Myocyte (in vitro differentiated cells): ENCODE measurements at regions not wholly inside any gene's neighbourhood (a gene's known extent, or its start where the extent isn't known, plus 50 kb on each side); places are given as distances from the start of the nearest gene placed in this dataset.
"Not testable (repeated sequence)": the region's sequence is repeated elsewhere in the genome, so short reads cannot be mapped to it uniquely, and the experiment has no call there.

Experiments
- DNase-seq: peaks from one replicate; pipeline ENCODE4 v3.0.0-alpha.2; 2012; ENCODE audit warnings: low read depth

- no peak for DNase-seq
Observed at GRCh38 chr11:81792416-81792815, 941.2 kb downstream of the FAM181B start.

GRCh38 chr11:81787584-81788049 lies 946.0 kb downstream of the FAM181B start:
- DNase-seq, result no peak

GRCh38 chr11:81772166-81772565 lies 961.5 kb downstream of the FAM181B start:
- DNase-seq, result no peak

GRCh38 chr11:81769906-81770305 lies 963.8 kb downstream of the FAM181B start:
- not testable (repeated sequence) for DNase-seq

- no peak for DNase-seq
Observed at GRCh38 chr11:81756864-81757595, 976.6 kb downstream of the FAM181B start.

- DNase-seq, result no peak
Observed at GRCh38 chr11:81749245-81749644, 984.4 kb downstream of the FAM181B start.

GRCh38 chr11:81744336-81745116 lies 989.1 kb downstream of the FAM181B start:
- no peak for DNase-seq

- no peak for DNase-seq
Observed at GRCh38 chr11:81725701-81726100, 1008.0 kb downstream of the FAM181B start.

GRCh38 chr11:81717695-81718094 lies 1016.0 kb downstream of the FAM181B start:
- DNase-seq, result no peak

- DNase-seq, result no peak
Observed at GRCh38 chr11:81707881-81708280, 1025.8 kb downstream of the FAM181B start.

GRCh38 chr11:81705283-81705682 lies 1028.4 kb downstream of the FAM181B start:
- DNase-seq, result no peak

GRCh38 chr11:81700076-81700475 lies 1033.6 kb downstream of the FAM181B start:
- DNase-seq, result no peak

GRCh38 chr11:81687057-81687456 lies 1046.6 kb downstream of the FAM181B start:
- DNase-seq, result no peak

- no peak for DNase-seq
Observed at GRCh38 chr11:81674211-81674610, 1059.5 kb downstream of the FAM181B start.

- no peak for DNase-seq
Observed at GRCh38 chr11:81673001-81673400, 1060.7 kb downstream of the FAM181B start.

- no peak for DNase-seq
Observed at GRCh38 chr11:81669935-81670543, 1063.6 kb downstream of the FAM181B start.

GRCh38 chr11:81658722-81659121 lies 1074.9 kb downstream of the FAM181B start:
- DNase-seq, result no peak

GRCh38 chr11:81655351-81655750 lies 1078.3 kb downstream of the FAM181B start:
- no peak for DNase-seq

- DNase-seq, result no peak
Observed at GRCh38 chr11:81647374-81647773, 1086.3 kb downstream of the FAM181B start.

GRCh38 chr11:81644239-81644840 lies 1089.3 kb downstream of the FAM181B start:
- DNase-seq, result no peak

- no peak for DNase-seq
Observed at GRCh38 chr11:81634483-81634882, 1099.2 kb downstream of the FAM181B start.

- DNase-seq, result no peak
Observed at GRCh38 chr11:81602508-81602907, 1131.2 kb downstream of the FAM181B start.
